Neutrophil (primary cell): ENCODE measurements at regions not wholly inside any gene's neighbourhood (a gene's known extent, or its start where the extent isn't known, plus 50 kb on each side); places are given as distances from the start of the nearest gene placed in this dataset.

Experiments used
- H3K27ac ChIP-seq: fragments of 200-600 bp; sonication (generic); 2 replicates; pipeline ENCODE4 v1.5.1; 2016; ENCODE audit warnings: mild to moderate bottlenecking, moderate library complexity
- H3K27me3 ChIP-seq: fragments of 200-600 bp; sonication (generic); 2 replicates; pipeline ENCODE4 v1.6.0; 2016; ENCODE audit warnings: mild to moderate bottlenecking
- H3K36me3 ChIP-seq: fragments of 200-600 bp; sonication (generic); 2 replicates; pipeline ENCODE4 v1.5.1; 2017
- H3K4me1 ChIP-seq, 2 experiments: fragments of 200-600 bp in 1 of 2; sonication (generic) in 1 of 2; 1 replicate in 1 of 2; 2 replicates in 1 of 2; pipeline versions ENCODE4 v1.5.1 to v1.6.1; 2013 to 2016; ENCODE audit warnings: low read depth in 1 of 2, low read length in 1 of 2, mild to moderate bottlenecking in 1 of 2, moderate library complexity in 1 of 2; ENCODE audit not compliant: control insufficient read depth in 1 of 2, insufficient read depth in 1 of 2
- H3K4me3 ChIP-seq, 2 experiments: fragments of 200-600 bp in 1 of 2; sonication (generic) in 1 of 2; 1 replicate in 1 of 2; 2 replicates in 1 of 2; pipeline ENCODE4 v1.5.1; 2013 to 2016; ENCODE audit warnings: low read depth in 1 of 2, low read length in 1 of 2, mild to moderate bottlenecking in 1 of 2, moderate library complexity in 1 of 2
- H3K9me3 ChIP-seq: fragments of 200-600 bp; sonication (generic); 2 replicates; pipeline ENCODE4 v1.5.1; 2016
- CTCF ChIP-seq: fragments of 200-600 bp; sonication (generic); IDR thresholded peaks from 2 replicates; pipeline ENCODE4 v1.5.1; 2016; ENCODE audit warnings: antibody characterized with exemption

DNA sequence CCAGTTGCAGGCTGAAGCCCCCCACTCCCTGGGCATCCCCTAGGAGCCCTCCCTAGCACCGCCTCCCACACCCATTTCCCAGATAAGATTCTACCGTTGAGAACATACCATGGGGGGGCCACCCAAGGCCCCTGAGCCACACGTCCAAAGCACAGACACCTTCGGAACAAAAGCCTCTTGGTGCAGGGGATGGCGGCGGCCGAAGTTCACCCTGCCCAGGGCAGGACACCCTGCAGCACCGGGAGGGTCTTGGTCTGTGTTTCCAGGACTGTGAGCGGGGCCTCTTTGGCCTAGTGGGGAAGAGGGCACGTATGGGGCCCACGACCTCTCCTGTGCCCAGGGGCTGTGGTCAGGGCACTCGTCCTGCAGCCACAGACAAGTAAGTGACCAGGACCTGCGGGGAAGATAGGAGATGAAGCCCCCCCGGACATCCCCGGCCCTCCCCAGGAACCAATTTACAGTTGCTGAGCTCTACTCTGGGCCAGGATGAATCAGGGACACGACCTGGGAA lies 154.3 kb upstream of the C14orf180 start:
- TF ChIP-seq CTCF, result no peak
- no peaks in the 10 kb centered on the region for H3K27me3 ChIP-seq

GRCh38 chr14:104425763-104426646 lies 153.6 kb upstream of the C14orf180 start:
- Histone ChIP-seq H3K4me1 (no peaks in the 10 kb centered on the region), H3K36me3 (no peaks in the 10 kb centered on the region), H3K27ac (no peak overlapping the region), H3K4me3 (no peak overlapping the region), H3K9me3 (no peaks in the 10 kb centered on the region), H3K27me3 (no peaks in the 10 kb centered on the region)
- no peak for TF ChIP-seq CTCF

More for the DNA sequence above, 154.3 kb upstream of the C14orf180 start:
- Histone ChIP-seq H3K4me3 (no peak overlapping the region), H3K36me3 (no peaks in the 10 kb centered on the region), H3K27ac (no peak overlapping the region), H3K9me3 (no peaks in the 10 kb centered on the region), H3K4me1 (no peaks in the 10 kb centered on the region)

- Histone ChIP-seq H3K27ac (no peak overlapping the region), H3K4me1 (no peaks in the 10 kb centered on the region), H3K4me3 (no peak overlapping the region), H3K9me3 (no peaks in the 10 kb centered on the region), H3K27me3 (no peaks in the 10 kb centered on the region), H3K36me3 (no peaks in the 10 kb centered on the region)
- TF ChIP-seq CTCF, result no peak
Measured at GRCh38 chr14:104427131-104427851, 152.3 kb upstream of the C14orf180 start.

DNA sequence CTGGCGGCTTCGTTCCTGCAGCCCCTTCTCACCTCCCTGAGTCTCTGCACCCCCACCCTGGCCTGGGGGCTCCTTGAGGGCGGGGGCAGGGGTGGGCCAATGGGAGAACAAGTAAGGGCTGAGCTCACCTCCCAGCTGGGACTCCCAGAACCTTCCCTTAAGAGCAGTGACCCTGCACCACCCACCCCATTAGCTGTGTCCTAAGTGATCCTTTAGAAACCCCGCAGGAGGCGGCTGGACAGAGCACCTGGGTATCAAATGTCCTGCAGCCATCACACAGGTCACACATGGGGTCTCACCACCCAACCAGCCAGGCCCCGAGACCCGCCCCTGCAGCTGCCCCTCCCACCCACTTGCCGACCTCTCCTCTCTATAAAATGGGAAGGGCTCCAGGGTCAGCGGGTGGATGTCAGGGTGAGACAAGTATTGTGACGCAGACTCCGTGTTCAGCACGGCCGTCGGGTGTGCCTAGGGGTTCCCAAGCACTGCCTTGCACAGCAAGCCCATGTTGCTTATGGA lies 151.2 kb upstream of the C14orf180 start:
- Histone ChIP-seq H3K9me3 (no peaks in the 10 kb centered on the region), H3K4me1 (no peaks in the 10 kb centered on the region), H3K36me3 (no peaks in the 10 kb centered on the region), H3K27me3 (no peaks in the 10 kb centered on the region), H3K4me3 (no peak overlapping the region), H3K27ac (no peak overlapping the region)
- TF ChIP-seq CTCF, result no peak

DNA sequence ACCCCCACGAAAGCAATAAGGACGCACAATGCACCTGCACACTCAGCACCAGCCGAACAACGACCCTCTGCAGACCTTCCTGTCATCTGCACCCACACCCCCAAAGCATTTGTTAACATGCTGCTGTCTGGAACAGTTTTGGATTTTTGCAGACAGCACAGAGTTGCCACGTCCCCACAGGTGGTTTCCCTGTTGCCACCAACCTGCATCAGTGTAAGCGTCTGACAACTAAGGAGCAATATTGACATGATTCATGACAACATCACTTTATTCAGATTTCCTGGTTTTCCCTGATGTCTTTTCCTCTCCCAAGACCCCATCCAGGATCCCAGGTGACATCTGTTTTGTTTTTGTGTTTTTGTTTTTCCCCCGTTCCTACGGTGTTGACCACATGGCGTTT lies 150.7 kb upstream of the C14orf180 start:
- H3K4me3 ChIP-seq, result no peak overlapping the region
- no peaks in the 10 kb centered on the region for H3K4me1 ChIP-seq
- H3K27ac ChIP-seq, result no peak overlapping the region
- H3K36me3 ChIP-seq, result no peaks in the 10 kb centered on the region
- no peaks in the 10 kb centered on the region for H3K27me3 ChIP-seq
- TF ChIP-seq CTCF, result no peak
- H3K9me3 ChIP-seq, result no peaks in the 10 kb centered on the region
